Stimulated activated CD4-positive, alpha-beta T cell treated with anti-CD3 and anti-CD28 coated beads, Interleukin-1b, Interleukin-23, amount 100 ng/mL, for 4 hours (primary cell): ENCODE measurements at regions not wholly inside any gene's neighbourhood (a gene's known extent, or its start where the extent isn't known, plus 50 kb on each side); places are given as distances from the start of the nearest gene placed in this dataset.
A peak's percentile ranks its signal among the peaks of the same experiment; 100 is the strongest.
"Not testable (repeated sequence)": the region's sequence is repeated elsewhere in the genome, so short reads cannot be mapped to it uniquely, and the experiment has no call there.

Experiments used
- DNase-seq, 2 donors: peaks; one replicate each; pipeline ENCODE4 v3.0.0-alpha.2; 2020; ENCODE audit warnings: low read depth in 2 of 2

- DNase-seq: no peak
Observed at GRCh38 chr15:75100679-75101078, 77.3 kb downstream of the PPCDC start.

DNA sequence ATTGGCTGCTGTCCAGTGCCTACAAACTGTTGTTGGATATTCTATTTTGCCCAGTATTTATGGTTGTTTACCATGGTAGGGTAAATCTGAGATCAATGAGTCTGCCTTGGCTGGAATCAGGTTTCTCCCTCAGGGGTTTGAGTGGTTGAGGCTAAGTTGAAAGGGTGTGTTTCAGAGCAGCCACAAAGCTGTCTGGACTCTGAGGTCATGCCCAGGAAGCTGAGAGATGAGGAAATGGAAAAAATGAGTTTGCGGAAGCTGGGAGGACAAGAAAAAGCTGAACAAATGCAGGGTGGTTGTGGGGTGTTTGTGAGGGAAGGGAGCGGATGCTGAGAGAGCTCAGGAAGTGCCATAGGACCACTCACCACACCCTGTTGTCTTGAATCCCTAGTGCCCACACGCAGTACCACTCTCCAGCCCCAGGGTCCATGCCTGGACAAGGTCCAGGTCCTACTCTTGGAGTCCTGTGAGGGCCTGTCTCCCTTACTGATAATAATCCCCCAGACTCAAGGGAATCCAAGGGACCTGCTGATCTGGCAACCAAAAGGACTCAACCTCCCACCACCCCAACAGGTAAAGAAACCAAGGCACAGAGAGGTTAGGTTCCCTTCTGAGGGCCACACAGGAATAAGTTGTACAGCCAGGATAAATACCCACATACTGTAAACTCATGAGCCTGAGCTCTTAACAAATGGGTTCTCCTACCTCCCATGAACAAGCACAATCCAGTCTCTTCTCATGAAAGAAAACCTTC is 81.6 kb downstream of the PPCDC start:
- DNase-seq: no peak

DNA sequence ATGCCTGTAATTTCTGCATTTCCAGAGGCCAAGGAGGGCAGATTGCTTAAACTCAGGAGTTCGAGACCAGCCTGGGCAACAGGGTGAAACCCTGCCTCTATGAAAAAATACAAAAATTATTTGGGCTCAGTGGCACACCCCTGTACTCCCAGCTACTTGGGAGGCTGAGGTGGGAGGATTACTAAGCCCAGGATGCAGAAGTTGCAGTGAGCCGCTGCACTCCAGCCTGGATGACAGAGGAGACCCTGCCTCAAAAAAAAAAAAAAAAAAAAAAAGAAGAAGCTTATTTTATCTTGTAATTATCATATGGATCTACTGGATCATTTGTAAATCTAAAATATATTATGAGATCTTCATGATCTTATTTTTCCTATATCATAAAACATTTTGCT is 84.1 kb downstream of the PPCDC start:
- DNase-seq: no peak

GRCh38 chr15:75107908-75108838 is 84.8 kb downstream of the PPCDC start:
- peak; percentile 7 to 27 for DNase-seq

GRCh38 chr15:75109021-75109735 is 85.8 kb downstream of the PPCDC start:
- DNase-seq: no peak

DNA sequence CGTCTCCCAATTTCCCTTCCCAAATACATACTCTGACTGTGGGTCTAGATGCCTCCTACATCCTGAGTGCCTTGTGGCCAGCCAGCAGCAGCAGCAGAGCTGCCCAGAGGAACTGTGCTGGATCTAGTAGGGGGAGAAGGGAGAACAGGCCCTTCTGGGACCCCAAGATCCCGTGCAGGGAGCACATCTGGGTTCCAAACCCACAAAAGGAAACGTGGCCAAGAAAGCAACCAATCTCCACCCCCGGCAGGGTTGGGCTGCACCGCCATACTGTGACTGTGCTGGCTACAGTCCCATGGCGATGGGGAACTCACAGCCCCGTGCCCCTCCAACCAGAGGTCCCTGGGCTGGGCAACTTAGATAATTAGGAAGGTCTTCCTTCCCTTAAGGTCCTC is 86.3 kb downstream of the PPCDC start:
- no peak for DNase-seq

GRCh38 chr15:75112278-75112847 is 89.0 kb downstream of the PPCDC start:
- no peak for DNase-seq

DNA sequence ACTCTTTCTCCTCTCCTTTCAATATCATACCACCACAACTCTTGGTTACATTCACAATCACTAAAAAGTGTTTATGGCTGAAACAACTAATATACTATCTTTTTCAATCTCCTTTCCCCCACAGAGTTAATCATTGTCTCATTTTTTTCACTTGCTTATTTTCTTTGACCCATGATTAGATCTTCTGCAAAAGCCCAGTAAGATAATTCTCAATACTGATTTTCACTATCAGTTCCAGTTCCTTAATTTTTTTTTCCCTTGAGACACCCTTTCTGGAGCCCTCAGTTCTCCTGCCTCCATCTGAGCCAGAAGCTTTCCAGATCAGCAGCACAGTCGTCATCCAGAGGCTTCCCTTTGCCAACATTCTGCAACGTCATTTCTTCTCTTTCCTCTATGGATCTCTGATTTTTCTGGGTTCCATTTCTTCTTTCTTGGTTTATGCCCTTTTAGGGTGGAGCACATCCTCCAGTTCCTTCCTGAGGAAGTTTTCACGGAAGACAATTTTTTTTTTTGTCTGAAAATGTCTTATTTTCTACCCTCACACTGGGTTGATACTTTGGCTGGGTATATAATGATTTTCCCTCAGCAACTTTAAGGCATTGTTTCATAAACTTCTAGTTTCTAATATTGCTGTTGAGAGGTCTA is 88.7 kb upstream of the C15orf39 start:
- DNase-seq: no peak

DNA sequence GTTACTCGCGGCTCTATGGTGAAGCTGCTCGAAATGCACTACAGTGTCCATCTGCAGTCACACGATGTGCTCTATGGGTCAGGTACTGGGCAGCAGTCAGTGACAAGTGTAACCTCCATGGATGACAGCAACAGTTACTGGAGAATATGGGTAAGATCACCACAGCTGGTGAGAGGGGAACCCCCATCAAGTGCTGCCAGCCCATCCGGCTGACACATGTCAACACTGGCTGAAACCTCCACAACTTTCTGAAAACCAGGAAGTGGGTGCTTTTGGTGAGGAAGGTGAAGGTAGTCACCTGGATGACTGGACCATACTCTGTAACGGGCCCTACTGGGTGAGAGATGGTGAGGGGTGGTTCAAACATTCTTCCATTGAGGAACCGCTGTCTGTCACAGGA is 87.4 kb upstream of the C15orf39 start:
- DNase-seq: no peak

- no peak for DNase-seq
Observed at GRCh38 chr15:75114796-75115195, 86.9 kb upstream of the C15orf39 start.

DNA sequence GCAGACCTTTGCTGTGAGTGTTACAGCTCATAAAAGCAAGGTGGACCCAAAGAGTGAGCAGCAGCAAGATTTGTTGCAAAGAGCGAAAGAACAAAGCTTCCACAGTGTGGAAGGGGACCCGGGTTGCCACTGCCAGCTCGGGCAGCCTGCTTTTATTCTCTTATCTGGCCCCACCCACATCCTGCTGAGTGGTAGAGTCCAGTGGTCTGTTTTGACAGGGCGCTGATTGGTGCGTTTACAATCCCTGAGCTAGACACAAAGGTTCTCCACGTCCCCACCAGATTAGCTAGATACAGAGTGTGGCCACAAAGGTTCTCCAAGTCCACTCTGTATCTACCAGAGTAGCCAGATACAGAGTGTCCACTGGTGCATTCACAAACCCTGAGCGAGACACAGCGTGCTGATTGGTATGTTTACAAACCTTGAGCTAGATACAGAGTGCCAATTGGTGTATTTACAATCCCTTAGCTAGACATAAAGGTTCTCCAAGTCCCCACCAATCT is 86.2 kb upstream of the C15orf39 start:
- DNase-seq: not testable (repeated sequence)

DNA sequence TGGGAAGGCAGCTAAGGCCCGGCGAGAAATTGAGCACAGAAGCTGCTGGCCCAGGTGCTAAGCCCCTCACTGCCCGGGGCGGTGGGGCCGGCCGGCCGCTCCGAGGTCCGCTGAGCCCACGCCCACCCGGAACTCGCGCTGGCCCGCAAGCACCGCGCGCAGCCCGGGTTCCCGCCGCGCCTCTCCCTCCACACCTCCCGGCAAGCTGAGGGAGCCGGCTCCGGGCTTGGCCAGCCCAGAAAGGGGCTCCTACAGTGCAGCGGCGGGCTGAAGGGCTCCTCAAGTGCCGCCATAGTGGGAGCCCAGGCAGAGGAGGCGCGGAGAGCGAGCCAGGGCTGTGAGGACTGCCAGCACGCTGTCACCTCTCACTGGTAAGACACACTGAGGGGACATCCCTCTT is 85.5 kb upstream of the C15orf39 start:
- not testable (repeated sequence) for DNase-seq

DNA sequence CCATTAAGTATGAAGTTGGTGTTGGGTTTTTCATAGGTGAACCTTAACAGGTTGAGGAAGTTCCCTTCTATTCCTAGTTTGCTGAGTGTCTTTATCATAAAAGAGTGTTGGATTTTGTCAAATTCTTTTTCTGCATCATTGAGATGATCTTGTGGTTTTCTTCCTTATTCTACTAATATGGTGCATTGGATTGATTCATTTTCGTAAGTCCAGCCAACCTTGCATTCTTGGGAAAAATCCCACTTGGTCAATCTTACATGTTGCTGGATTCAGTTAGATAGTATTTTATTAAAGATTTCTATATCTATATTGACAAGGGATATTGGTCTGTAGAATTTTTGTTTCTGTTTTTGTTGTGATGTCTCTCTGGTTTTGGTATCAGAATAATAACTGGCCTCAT is 83.7 kb upstream of the C15orf39 start:
- no peak for DNase-seq

DNA sequence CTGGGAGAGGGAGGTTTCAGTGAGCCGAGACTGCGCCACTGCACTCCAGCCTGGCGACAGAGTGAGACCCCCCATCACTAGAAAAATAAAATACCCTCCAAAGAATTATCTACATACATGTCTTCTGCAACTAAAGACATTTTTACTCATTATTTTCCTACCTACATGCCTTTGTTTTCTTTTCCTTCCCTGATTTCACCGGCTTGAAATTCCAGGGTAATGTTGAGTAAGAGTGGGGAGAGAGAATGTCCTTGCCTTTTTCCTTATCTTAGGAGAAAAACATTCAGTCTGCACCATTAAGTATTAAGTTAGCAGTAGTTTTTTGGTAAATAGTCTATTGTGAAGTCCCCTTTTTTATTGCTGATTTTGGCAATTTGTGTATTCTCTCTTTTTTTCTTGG is 82.4 kb upstream of the C15orf39 start:
- DNase-seq: not testable (repeated sequence)

DNA sequence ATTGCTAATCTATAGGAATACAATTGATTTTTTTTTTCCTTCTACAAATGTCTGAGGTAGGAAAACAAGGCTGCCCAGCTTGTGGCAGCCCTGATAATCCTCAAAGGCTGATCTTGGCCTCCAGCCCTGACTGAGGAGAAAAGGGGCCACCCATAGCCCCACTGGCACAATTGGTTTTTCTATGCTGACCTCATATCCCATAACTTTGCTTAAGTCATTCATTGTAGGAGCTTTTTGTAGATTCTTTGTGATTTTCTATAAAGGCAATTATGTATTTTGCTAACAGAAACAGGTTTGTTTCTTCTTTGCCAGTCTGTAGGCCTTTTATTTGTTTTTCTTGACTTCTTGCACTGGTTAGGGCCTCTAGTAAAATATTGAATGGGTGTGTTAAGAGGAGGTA is 80.2 kb upstream of the C15orf39 start:
- no peak for DNase-seq

DNA sequence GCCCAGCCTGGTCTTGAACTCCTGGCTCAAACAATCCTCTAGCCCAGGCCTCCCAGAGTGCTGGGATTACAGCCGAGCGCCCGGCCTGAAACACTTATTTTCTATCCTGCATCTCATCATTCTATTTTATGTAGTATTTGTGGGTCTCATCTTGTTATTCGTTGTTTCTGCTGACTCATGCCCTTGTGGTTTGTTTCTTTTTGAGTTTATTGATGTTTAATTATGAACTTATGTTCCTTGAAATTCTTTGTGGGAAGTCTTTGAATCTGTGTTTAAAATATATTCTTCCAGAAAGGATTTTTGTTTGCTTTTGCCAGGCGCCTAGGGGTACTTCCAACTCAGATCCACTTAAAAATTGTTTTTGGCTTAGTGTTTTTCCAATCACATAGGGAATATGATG is 78.3 kb upstream of the C15orf39 start:
- DNase-seq: no peak

GRCh38 chr15:75124278-75124677 is 77.4 kb upstream of the C15orf39 start:
- not testable (repeated sequence) for DNase-seq

GRCh38 chr15:75125935-75126334 is 75.7 kb upstream of the C15orf39 start:
- DNase-seq: no peak

- no peak for DNase-seq
Observed at GRCh38 chr15:75126864-75127580, 74.7 kb upstream of the C15orf39 start.

- DNase-seq: no peak
Observed at GRCh38 chr15:75129788-75130187, 71.9 kb upstream of the C15orf39 start.

- no peak for DNase-seq
Observed at GRCh38 chr15:75131269-75131643, 70.4 kb upstream of the C15orf39 start.
